Fibroblast of villous mesenchyme (primary cell): ENCODE measurements at regions not wholly inside any gene's neighbourhood (a gene's known extent, or its start where the extent isn't known, plus 50 kb on each side); places are given as distances from the start of the nearest gene placed in this dataset. TPM values are rescaled to one million over a fixed set of nuclear protein-coding genes. Genes with fewer than 3 reads are reported as not detected.
A peak's percentile ranks its signal among the peaks of the same experiment; 100 is the strongest.

Source experiments
- DNase-seq: peaks from one replicate; pipeline ENCODE4 v3.0.0-alpha.2; 2010; ENCODE audit warnings: low read depth
- H3K4me3 ChIP-seq: 2 replicates; pipeline ENCODE4 v1.5.1; 2011; ENCODE audit warnings: low read depth, mild to moderate bottlenecking, low read length
- small RNA-seq: library from RNA; depleted of rRNA; stranded (forward); fragments of <200 nt; gene quantifications from one replicate; pipeline ENCODE3, GENCODE V24; 2012
- TF ChIP-seq, protein P1 (sequence below): IDR thresholded peaks from 2 replicates; pipeline ENCODE4 v1.5.1; 2012; ENCODE audit warnings: low read depth, mild to moderate bottlenecking, low read length; ENCODE audit not compliant: insufficient read depth

DNA sequence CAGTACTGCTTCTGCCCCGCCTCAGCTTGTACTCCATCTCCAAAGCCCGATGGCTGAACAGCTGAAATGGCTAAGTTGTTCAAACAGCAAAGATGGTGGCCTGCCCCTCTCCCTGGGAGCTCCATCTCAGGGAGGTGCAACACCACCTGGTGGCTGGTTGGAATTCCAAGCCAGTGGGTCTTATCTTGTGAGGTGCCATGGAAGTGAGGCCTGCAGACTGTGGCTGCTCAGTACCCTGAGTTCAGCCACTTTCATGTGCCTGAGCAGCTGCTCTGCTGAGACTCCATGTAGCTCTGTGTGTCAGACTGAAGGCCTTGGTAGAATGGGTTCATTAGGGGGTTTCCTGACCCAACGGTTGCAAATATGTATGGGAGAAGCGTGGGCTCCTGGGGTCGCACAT lies 67.3 kb upstream of the SPRY2 start:
- no peak for DNase-seq

DNA sequence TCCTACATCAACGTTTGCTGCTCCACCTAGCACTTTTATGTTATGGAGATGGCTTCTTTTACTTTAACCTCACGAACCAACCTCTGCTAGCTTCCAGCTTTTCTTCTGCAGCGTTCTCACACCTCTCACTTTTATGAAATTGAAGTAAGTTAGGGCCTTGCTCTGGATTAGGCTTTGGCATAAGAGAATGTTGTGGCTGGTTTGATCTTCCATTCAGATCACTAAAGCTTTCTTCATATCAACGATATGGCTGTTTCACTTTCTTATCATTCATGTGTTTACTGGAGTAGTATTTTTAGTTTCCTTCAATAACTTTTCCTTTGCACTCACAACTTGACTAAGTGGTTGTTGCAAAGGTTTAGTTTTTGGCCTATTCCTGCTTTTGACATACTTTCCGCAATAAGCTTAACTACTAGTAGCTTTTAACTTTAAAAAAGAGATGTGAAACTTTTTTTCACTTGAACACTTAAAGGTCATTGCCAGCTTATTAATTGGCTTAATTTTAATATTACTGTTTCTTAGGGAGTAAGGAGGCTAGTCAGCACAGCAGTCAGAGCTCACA lies 60.0 kb upstream of the SPRY2 start:
- H3K4me3 ChIP-seq: no peak overlapping the region
- TF ChIP-seq, protein P1, sequence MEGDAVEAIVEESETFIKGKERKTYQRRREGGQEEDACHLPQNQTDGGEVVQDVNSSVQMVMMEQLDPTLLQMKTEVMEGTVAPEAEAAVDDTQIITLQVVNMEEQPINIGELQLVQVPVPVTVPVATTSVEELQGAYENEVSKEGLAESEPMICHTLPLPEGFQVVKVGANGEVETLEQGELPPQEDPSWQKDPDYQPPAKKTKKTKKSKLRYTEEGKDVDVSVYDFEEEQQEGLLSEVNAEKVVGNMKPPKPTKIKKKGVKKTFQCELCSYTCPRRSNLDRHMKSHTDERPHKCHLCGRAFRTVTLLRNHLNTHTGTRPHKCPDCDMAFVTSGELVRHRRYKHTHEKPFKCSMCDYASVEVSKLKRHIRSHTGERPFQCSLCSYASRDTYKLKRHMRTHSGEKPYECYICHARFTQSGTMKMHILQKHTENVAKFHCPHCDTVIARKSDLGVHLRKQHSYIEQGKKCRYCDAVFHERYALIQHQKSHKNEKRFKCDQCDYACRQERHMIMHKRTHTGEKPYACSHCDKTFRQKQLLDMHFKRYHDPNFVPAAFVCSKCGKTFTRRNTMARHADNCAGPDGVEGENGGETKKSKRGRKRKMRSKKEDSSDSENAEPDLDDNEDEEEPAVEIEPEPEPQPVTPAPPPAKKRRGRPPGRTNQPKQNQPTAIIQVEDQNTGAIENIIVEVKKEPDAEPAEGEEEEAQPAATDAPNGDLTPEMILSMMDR: no peak
- DNase-seq: no peak

More for the DNA sequence above, 67.3 kb upstream of the SPRY2 start:
- H3K4me3 ChIP-seq: no peak overlapping the region
- TF ChIP-seq, protein P1: peak; percentile 7

DNA sequence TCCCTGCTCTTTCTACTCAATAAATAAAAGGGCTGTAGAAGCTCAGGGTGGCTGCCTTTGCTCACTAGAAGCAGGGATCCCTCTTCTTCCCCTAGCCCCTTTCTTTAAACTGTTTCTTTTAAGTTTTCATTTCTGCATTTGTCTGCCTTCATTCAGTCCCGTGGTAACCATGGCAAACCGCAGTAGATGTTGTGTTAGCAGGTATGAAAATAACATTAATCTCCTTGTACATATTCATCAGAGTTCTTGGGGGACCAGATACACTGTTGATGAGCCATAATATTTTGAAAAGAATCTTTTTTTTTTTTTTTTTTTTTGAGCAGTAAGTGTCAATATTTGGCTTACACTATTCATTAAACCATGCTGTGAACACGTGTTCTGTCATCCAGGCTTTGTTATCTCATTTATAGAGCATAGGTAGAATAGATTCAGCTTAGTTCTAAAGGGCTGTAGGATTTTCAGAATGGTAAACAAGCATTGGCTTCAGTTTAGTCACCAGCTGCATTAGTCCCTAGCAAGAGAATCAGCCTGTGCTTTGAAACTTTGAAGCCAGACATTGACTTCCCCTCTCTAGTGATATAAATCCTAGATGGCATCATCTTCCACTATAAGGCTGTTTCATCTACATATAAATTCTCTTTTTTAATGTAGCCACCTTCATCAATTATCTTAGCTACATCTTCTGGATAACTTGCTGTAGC lies 59.4 kb upstream of the SPRY2 start:
- DNase-seq: no peak
- TF ChIP-seq, protein P1: no peak
- H3K4me3 ChIP-seq: no peak overlapping the region

DNA sequence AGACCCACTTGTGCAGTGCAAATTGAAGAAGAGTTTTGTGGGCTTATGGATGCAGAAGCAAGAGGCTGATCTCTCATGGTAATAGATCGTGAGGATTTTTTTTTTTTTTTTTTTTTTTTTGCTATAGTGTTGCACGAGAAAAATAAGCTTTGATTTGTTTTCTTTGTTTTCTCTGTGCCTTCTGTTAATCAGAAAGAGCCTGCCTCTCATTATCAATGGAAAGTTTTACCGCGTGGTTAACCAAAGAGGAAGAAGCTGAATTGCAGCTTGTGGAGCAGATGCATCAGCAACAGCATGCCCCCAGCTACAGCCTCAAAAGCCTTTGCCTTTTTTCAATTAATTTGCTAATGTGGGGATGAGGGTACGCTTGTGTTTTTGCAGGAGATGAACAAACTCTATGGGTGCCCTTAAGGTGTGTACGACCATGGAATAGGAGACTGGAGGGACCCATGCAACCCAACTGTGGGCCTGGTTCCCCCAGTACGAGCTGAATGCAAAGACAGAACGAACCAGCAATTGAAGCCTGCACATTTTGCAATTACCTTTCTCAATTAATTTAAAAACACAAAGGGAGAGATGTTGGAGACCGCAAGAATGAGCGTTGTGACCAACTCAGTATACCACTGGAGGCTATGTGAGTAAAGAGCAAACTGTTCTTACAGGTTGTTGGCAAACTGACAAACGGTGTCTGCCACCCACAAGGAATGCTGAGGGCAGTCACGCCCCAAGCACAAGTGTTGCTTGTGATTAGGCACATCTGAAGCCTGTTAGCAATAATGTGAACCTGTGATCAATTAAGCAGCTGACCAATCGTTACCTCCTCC lies 58.6 kb upstream of the SPRY2 start:
- H3K4me3 ChIP-seq: no peak overlapping the region
- no peak for DNase-seq
- TF ChIP-seq, protein P1: no peak

Small RNAs in the stretch of these regions (small RNA-seq; reads per million reads assigned to genes)
- gene HIGD1AP2: not detected
- not detected for gene RNU6-67P
- not detected for gene RNU6-77P
